HEK293 (cell line): ENCODE measurements at regions not wholly inside any gene's neighbourhood (a gene's known extent, or its start where the extent isn't known, plus 50 kb on each side); places are given as distances from the start of the nearest gene placed in this dataset.

Experiments
- MYNN ChIP-seq: fragments of 450-650 bp; formaldehyde crosslinking; IDR thresholded peaks from 2 replicates; pipeline ENCODE4 v1.5.1; 2016; ENCODE audit warnings: missing biosample characterization, missing genetic modification characterization, borderline replicate concordance
- SALL2 ChIP-seq: fragments of 450-650 bp; formaldehyde crosslinking; IDR thresholded peaks from 2 replicates; pipeline ENCODE4 v1.5.0; 2017; ENCODE audit warnings: missing biosample characterization, mild to moderate bottlenecking, missing genetic modification characterization, borderline replicate concordance
- TCF7L2 ChIP-seq: IDR thresholded peaks from 2 replicates; pipeline ENCODE4 v1.6.1; 2011; ENCODE audit warnings: low read depth, mild to moderate bottlenecking, inconsistent platforms, low read length, moderate library complexity, borderline replicate concordance
- ZBTB21 ChIP-seq: fragments of 450-650 bp; formaldehyde crosslinking; IDR thresholded peaks from 2 replicates; pipeline ENCODE4 v1.5.1; 2017; ENCODE audit warnings: missing biosample characterization, missing genetic modification characterization
- ZNF114 ChIP-seq: fragments of 450-650 bp; formaldehyde crosslinking; IDR thresholded peaks from 2 replicates; pipeline ENCODE4 v1.5.0; 2017; ENCODE audit warnings: missing biosample characterization, missing genetic modification characterization
- ZNF140 ChIP-seq: fragments of 450-650 bp; formaldehyde crosslinking; IDR thresholded peaks from 2 replicates; pipeline ENCODE4 v1.5.1; 2016; ENCODE audit warnings: missing biosample characterization, missing genetic modification characterization
- ZNF596 ChIP-seq: fragments of 450-650 bp; IDR thresholded peaks from 2 replicates; pipeline ENCODE4 v1.5.0; 2018; ENCODE audit warnings: missing biosample characterization, mild to moderate bottlenecking, missing genetic modification characterization, moderate library complexity
- ZNF670 ChIP-seq: fragments of 450-650 bp; formaldehyde crosslinking; IDR thresholded peaks from 2 replicates; pipeline ENCODE4 v1.5.1; 2016; ENCODE audit warnings: missing biosample characterization, missing genetic modification characterization, low read depth
- ZNF76 ChIP-seq: fragments of 450-650 bp; formaldehyde crosslinking; IDR thresholded peaks from 2 replicates; pipeline ENCODE4; 2016; ENCODE audit warnings: low read depth, missing biosample characterization, missing genetic modification characterization, borderline replicate concordance
- TF ChIP-seq, protein P1 (sequence below): fragments of 450-650 bp; formaldehyde crosslinking; IDR thresholded peaks from 2 replicates; pipeline ENCODE4 v1.5.1; 2016; ENCODE audit warnings: missing biosample characterization, missing genetic modification characterization
- TF ChIP-seq, protein P2 (sequence below): fragments of 450-650 bp; formaldehyde crosslinking; IDR thresholded peaks from 2 replicates; pipeline ENCODE4 v1.5.1; 2016; ENCODE audit warnings: missing biosample characterization, missing genetic modification characterization
- TF ChIP-seq, protein P3 (sequence below): fragments of 450-650 bp; formaldehyde crosslinking; IDR thresholded peaks from 2 replicates; pipeline ENCODE4 v1.5.1; 2016; ENCODE audit warnings: missing biosample characterization, missing genetic modification characterization, low read depth
- TF ChIP-seq, protein P4 (sequence below): fragments of 450-650 bp; formaldehyde crosslinking; IDR thresholded peaks from 2 replicates; pipeline ENCODE4 v1.5.1; 2017; ENCODE audit warnings: missing biosample characterization, missing genetic modification characterization

DNA sequence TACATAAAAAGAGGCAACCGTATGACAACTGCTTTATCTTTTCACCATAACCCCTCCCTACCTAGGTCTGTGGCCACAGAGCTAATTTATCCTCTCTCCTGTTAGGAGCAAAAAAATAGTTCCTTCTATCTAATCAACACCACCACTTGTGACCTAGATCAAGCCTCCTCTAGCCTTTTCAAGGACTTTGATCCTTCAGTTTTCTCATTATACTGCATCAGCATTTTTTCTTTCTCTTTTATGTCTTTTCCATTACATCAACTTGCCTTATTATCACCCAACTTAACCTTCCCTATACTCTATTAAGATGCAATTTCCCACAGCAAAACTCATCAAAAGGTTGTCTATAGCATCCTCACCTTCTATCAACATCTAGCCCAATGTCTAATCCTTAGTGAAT is 211.0 kb downstream of the ANKRD50 start:
- TF ChIP-seq, protein P1, sequence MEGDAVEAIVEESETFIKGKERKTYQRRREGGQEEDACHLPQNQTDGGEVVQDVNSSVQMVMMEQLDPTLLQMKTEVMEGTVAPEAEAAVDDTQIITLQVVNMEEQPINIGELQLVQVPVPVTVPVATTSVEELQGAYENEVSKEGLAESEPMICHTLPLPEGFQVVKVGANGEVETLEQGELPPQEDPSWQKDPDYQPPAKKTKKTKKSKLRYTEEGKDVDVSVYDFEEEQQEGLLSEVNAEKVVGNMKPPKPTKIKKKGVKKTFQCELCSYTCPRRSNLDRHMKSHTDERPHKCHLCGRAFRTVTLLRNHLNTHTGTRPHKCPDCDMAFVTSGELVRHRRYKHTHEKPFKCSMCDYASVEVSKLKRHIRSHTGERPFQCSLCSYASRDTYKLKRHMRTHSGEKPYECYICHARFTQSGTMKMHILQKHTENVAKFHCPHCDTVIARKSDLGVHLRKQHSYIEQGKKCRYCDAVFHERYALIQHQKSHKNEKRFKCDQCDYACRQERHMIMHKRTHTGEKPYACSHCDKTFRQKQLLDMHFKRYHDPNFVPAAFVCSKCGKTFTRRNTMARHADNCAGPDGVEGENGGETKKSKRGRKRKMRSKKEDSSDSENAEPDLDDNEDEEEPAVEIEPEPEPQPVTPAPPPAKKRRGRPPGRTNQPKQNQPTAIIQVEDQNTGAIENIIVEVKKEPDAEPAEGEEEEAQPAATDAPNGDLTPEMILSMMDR (tag by site-specific recombination): no peak
- TF ChIP-seq TCF7L2 (no peak), ZNF140 (tag by site-specific recombination) (no peak), SALL2 (no peak), MYNN (no peak), ZBTB21 (tag by site-specific recombination) (no peak), ZNF76 (tag by site-specific recombination) (no peak), ZNF596 (tag by site-specific recombination) (no peak), ZNF114 (no peak), ZNF670 (tag by site-specific recombination) (no peak)
- TF ChIP-seq, protein P2, sequence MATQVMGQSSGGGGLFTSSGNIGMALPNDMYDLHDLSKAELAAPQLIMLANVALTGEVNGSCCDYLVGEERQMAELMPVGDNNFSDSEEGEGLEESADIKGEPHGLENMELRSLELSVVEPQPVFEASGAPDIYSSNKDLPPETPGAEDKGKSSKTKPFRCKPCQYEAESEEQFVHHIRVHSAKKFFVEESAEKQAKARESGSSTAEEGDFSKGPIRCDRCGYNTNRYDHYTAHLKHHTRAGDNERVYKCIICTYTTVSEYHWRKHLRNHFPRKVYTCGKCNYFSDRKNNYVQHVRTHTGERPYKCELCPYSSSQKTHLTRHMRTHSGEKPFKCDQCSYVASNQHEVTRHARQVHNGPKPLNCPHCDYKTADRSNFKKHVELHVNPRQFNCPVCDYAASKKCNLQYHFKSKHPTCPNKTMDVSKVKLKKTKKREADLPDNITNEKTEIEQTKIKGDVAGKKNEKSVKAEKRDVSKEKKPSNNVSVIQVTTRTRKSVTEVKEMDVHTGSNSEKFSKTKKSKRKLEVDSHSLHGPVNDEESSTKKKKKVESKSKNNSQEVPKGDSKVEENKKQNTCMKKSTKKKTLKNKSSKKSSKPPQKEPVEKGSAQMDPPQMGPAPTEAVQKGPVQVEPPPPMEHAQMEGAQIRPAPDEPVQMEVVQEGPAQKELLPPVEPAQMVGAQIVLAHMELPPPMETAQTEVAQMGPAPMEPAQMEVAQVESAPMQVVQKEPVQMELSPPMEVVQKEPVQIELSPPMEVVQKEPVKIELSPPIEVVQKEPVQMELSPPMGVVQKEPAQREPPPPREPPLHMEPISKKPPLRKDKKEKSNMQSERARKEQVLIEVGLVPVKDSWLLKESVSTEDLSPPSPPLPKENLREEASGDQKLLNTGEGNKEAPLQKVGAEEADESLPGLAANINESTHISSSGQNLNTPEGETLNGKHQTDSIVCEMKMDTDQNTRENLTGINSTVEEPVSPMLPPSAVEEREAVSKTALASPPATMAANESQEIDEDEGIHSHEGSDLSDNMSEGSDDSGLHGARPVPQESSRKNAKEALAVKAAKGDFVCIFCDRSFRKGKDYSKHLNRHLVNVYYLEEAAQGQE (tag by site-specific recombination): no peak
- TF ChIP-seq, protein P3, sequence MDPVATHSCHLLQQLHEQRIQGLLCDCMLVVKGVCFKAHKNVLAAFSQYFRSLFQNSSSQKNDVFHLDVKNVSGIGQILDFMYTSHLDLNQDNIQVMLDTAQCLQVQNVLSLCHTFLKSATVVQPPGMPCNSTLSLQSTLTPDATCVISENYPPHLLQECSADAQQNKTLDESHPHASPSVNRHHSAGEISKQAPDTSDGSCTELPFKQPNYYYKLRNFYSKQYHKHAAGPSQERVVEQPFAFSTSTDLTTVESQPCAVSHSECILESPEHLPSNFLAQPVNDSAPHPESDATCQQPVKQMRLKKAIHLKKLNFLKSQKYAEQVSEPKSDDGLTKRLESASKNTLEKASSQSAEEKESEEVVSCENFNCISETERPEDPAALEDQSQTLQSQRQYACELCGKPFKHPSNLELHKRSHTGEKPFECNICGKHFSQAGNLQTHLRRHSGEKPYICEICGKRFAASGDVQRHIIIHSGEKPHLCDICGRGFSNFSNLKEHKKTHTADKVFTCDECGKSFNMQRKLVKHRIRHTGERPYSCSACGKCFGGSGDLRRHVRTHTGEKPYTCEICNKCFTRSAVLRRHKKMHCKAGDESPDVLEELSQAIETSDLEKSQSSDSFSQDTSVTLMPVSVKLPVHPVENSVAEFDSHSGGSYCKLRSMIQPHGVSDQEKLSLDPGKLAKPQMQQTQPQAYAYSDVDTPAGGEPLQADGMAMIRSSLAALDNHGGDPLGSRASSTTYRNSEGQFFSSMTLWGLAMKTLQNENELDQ (tag by site-specific recombination): no peak
- TF ChIP-seq, protein P4, sequence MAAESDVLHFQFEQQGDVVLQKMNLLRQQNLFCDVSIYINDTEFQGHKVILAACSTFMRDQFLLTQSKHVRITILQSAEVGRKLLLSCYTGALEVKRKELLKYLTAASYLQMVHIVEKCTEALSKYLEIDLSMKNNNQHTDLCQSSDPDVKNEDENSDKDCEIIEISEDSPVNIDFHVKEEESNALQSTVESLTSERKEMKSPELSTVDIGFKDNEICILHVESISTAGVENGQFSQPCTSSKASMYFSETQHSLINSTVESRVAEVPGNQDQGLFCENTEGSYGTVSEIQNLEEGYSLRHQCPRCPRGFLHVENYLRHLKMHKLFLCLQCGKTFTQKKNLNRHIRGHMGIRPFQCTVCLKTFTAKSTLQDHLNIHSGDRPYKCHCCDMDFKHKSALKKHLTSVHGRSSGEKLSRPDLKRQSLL: no peak
